Smooth muscle cell (in vitro differentiated cells): ENCODE measurements at regions not wholly inside any gene's neighbourhood (a gene's known extent, or its start where the extent isn't known, plus 50 kb on each side); places are given as distances from the start of the nearest gene placed in this dataset.

Experiments used
- DNase-seq: peaks from one replicate; lab custom pipeline; 2025; ENCODE audit not compliant: unreplicated experiment; lab: John Stamatoyannopoulos, UW
- H2AFZ ChIP-seq: fragments of 200-600 bp; sonication (generic); 2 replicates; pipeline ENCODE4 v1.6.0; 2016; ENCODE audit warnings: antibody characterized with exemption, low read depth, mild to moderate bottlenecking
- H3F3A ChIP-seq: fragments of 200-600 bp; sonication (generic); 2 replicates; pipeline ENCODE4 v1.6.0; 2017; ENCODE audit warnings: antibody characterized with exemption, low read depth
- H3K27ac ChIP-seq: fragments of 200-600 bp; sonication (generic); 2 replicates; pipeline ENCODE4 v1.5.1; 2016; ENCODE audit warnings: low read depth, mild to moderate bottlenecking
- H3K27me3 ChIP-seq: fragments of 200-600 bp; sonication (generic); 2 replicates; pipeline ENCODE4 v1.6.1; 2016; ENCODE audit warnings: low read depth, mild to moderate bottlenecking
- H3K36me3 ChIP-seq: fragments of 200-600 bp; sonication (generic); 2 replicates; pipeline ENCODE4 v1.5.1; 2016; ENCODE audit warnings: low read depth
- H3K4me1 ChIP-seq: fragments of 200-600 bp; sonication (generic); 2 replicates; pipeline ENCODE4 v1.5.1; 2016; ENCODE audit warnings: low read depth
- H3K4me2 ChIP-seq: fragments of 200-600 bp; sonication (generic); 2 replicates; pipeline ENCODE4 v1.6.0; 2016; ENCODE audit warnings: mild to moderate bottlenecking
- H3K4me3 ChIP-seq: fragments of 200-600 bp; sonication (generic); 2 replicates; pipeline ENCODE4 v1.5.1; 2016; ENCODE audit warnings: mild to moderate bottlenecking
- H3K79me2 ChIP-seq: fragments of 200-600 bp; sonication (generic); 2 replicates; pipeline ENCODE4 v1.6.0; 2016; ENCODE audit warnings: low read depth, mild to moderate bottlenecking
- H3K9ac ChIP-seq: fragments of 200-600 bp; sonication (generic); 2 replicates; pipeline ENCODE4 v1.6.0; 2016; ENCODE audit warnings: low read depth
- H3K9me3 ChIP-seq: fragments of 200-600 bp; sonication (generic); replicated peaks from 2 replicates; pipeline ENCODE4 v1.5.1; 2016; ENCODE audit warnings: low read depth
- H4K20me1 ChIP-seq: fragments of 200-600 bp; sonication (generic); 2 replicates; pipeline ENCODE4 v1.6.0; 2016; ENCODE audit warnings: low read depth
- WGBS: methylation state at CpG from one replicate; pipeline ENCODE4 v1.1.7; 2016; ENCODE audit warnings: low lambda C conversion rate; 5-methylcytosine and 5-hydroxymethylcytosine counted together
- TF ChIP-seq, protein P1 (sequence below): fragments of 200-600 bp; sonication (generic); IDR thresholded peaks from 2 replicates; pipeline ENCODE4 v1.5.1; 2017; ENCODE audit warnings: borderline replicate concordance, mild to moderate bottlenecking, antibody characterized with exemption; ENCODE audit not compliant: insufficient read depth, poor library complexity, severe bottlenecking

DNA sequence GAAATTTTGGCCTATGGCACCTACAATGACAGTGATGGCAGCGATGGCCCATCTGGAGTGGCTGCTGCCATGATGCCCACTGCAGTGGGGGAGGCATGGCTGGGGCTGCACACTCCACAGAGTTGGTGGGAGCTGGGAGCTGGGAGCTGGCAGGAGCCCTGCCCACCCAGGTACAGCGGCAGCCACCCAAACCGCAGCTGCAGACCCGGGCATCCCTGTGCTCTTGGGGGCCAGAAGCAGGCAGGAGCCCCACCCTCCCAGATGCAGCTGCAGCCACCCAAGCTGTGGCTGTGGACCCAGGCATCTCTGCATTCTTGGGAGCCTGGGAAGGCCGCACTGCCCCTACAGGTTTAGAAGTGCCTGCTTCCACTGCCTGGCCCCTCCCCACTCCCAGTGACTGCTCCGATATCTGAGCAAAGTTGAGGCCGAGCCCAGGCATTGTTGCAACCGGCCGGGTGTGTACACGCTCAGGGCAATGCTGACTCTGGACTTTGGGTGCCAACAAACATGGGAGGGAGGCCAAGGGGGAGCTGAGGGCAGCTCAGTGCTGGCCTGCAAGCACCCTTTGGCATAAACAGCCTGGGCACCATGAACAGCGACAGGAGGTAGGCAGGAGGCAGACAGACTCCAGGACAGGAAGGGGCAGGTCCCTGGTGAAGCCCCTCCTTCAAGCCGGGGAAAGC is 82.8 kb downstream of the PPP4R3C start:
- no peaks in the 10 kb centered on the region for H3K36me3 ChIP-seq
- TF ChIP-seq, protein P1, sequence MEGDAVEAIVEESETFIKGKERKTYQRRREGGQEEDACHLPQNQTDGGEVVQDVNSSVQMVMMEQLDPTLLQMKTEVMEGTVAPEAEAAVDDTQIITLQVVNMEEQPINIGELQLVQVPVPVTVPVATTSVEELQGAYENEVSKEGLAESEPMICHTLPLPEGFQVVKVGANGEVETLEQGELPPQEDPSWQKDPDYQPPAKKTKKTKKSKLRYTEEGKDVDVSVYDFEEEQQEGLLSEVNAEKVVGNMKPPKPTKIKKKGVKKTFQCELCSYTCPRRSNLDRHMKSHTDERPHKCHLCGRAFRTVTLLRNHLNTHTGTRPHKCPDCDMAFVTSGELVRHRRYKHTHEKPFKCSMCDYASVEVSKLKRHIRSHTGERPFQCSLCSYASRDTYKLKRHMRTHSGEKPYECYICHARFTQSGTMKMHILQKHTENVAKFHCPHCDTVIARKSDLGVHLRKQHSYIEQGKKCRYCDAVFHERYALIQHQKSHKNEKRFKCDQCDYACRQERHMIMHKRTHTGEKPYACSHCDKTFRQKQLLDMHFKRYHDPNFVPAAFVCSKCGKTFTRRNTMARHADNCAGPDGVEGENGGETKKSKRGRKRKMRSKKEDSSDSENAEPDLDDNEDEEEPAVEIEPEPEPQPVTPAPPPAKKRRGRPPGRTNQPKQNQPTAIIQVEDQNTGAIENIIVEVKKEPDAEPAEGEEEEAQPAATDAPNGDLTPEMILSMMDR, result no peak
- H4K20me1 ChIP-seq, result no peaks in the 10 kb centered on the region
- no peak overlapping the region for H2AFZ ChIP-seq
- no peaks in the 10 kb centered on the region for H3F3A ChIP-seq
- WGBS, result 80% methylated on average over 12 of the region's 12 CpGs
- H3K9ac ChIP-seq, result no peak overlapping the region
- no peaks in the 10 kb centered on the region for H3K79me2 ChIP-seq
- H3K4me2 ChIP-seq, result no peak overlapping the region
- H3K9me3 ChIP-seq, result no peaks in the 10 kb centered on the region
- no peak overlapping the region for H3K27ac ChIP-seq
- no peak for DNase-seq
- H3K27me3 ChIP-seq, result no peaks in the 10 kb centered on the region
- H3K4me3 ChIP-seq, result no peak overlapping the region
- no peaks in the 10 kb centered on the region for H3K4me1 ChIP-seq

DNA sequence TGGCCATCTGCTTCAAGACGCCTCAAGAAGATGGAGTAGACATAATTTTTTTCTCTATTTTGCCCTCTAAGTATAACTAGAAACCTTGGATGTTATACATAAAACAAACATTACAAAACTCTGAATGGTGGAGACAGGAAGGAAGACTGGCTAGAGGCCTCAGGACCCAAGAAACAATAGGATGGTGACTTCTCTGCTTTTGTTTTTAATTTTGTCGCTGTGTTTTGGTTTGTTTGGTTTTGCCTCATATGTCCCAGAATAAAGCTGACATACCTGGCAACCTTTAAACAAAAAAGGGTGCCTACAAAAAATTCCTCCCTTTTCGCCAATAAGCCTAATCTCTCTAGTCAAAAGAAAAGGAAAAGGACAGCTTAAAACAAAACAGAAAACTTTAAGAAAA is 109.1 kb downstream of the PPP4R3C start:
- Histone ChIP-seq H3K79me2 (no peaks in the 10 kb centered on the region), H3K9me3 (no peaks in the 10 kb centered on the region), H3K4me3 (no peak overlapping the region), H3K27ac (no peak overlapping the region), H3F3A (no peaks in the 10 kb centered on the region), H3K4me2 (no peak overlapping the region), H3K27me3 (no peaks in the 10 kb centered on the region), H3K36me3 (no peaks in the 10 kb centered on the region), H2AFZ (no peak overlapping the region), H3K4me1 (no peaks in the 10 kb centered on the region), H4K20me1 (no peaks in the 10 kb centered on the region), H3K9ac (no peak overlapping the region)
- TF ChIP-seq, protein P1, result no peak
- 72% methylated on average over 3 of the region's 3 CpGs for WGBS
- no peak for DNase-seq

DNA sequence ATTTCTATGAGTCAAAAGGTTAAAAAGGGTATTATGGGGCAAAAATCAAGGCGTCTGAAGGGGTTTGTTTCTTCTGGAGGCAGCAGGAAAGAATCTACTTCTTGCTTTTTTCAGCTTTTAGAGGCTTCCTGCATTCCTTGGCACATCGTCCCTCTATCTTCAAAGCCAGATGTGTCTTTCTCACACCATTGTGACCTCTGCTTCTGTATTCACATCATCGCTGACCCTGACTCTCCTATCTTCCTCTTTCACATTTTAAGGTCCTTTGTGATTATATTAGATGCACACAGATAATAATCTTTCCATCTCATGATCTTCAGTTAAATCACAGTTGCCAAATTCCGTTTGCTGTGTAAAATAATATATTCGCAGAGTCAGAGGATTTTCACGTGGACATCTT is 112.7 kb downstream of the PPP4R3C start:
- H3K4me1 ChIP-seq, result no peaks in the 10 kb centered on the region
- H3K27ac ChIP-seq, result no peak overlapping the region
- no peaks in the 10 kb centered on the region for H3K36me3 ChIP-seq
- H2AFZ ChIP-seq, result no peak overlapping the region
- TF ChIP-seq, protein P1, result no peak
- no peaks in the 10 kb centered on the region for H3F3A ChIP-seq
- H4K20me1 ChIP-seq, result no peaks in the 10 kb centered on the region
- WGBS, result 62% methylated on average over 6 of the region's 6 CpGs
- no peak overlapping the region for H3K4me3 ChIP-seq
- H3K27me3 ChIP-seq, result no peaks in the 10 kb centered on the region
- DNase-seq, result no peak
- H3K4me2 ChIP-seq, result no peak overlapping the region
- H3K79me2 ChIP-seq, result no peaks in the 10 kb centered on the region
- no peaks in the 10 kb centered on the region for H3K9me3 ChIP-seq
- H3K9ac ChIP-seq, result no peak overlapping the region

DNA sequence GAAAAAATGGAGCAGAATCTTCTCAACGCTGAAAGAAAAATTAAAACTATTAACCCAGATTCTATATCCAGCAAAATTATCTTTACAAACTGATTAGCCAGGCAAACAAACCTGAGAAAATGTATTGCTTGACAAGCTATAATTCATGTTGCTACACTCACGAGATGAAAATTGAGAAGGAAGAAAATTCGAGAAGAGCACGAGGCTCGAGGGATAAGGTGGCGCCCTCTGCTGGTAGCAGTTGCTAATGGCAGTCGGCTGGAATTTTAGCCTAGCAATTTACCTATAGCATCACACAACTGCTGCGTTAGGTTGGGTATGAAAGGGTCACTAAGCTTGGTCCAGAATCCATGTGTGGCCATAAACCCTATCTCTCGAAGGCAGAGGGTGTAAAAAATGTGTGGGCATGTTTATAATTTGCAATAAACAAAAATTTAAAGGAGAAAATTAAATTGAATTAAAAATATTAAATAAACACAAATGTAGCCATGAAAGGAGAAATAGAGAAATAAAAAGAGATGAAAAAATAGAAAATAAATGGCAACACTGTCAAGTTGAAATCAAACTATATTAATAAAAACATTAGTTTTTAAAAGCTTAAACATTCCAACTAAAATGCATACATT is 126.6 kb downstream of the PPP4R3C start:
- Histone ChIP-seq H3K79me2 (no peaks in the 10 kb centered on the region), H4K20me1 (no peaks in the 10 kb centered on the region), H2AFZ (peak overlapping the region; percentile 86), H3K4me3 (peak overlapping the region; percentile 29), H3K9ac (no peak overlapping the region), H3K4me2 (peak overlapping the region; percentile 81), H3K9me3 (no peaks in the 10 kb centered on the region), H3K27me3 (no peaks in the 10 kb centered on the region), H3K27ac (no peak overlapping the region), H3K36me3 (no peaks in the 10 kb centered on the region), H3K4me1 (no peaks in the 10 kb centered on the region), H3F3A (no peaks in the 10 kb centered on the region)
- DNase-seq, result no peak
- TF ChIP-seq, protein P1, result peak; percentile 87
- 22% methylated on average over 9 of the region's 9 CpGs for WGBS
